ENCODE measurements at regions not wholly inside any gene's neighbourhood (a gene's known extent, or its start where the extent isn't known, plus 50 kb on each side); places are given as distances from the start of the nearest gene placed in this dataset.

- Histone ChIP-seq H3K9me3 (replicated peaks; ENCODE audit: control insufficient read depth, insufficient read depth, low read depth, low read length) (no peaks in the 10 kb centered on the region), H3K9me1 (ENCODE audit: control insufficient read depth, insufficient read depth, low read length) (no peaks in the 10 kb centered on the region), H3K36me3 (ENCODE audit: control insufficient read depth, insufficient read depth, low read length) (no peaks in the 10 kb centered on the region), H3K4me3 (no peak overlapping the region), H2AFZ (ENCODE audit: low read depth, low read length) (no peak overlapping the region), H3K79me2 (ENCODE audit: control insufficient read depth, insufficient read depth, low read length) (no peaks in the 10 kb centered on the region), H3K27me3 (ENCODE audit: control insufficient read depth in 2 of 2, insufficient read depth in 2 of 2, low read length in 2 of 2) (no peaks in the 10 kb centered on the region), H3K4me1 (replicated peaks in 1 of 2; ENCODE audit: control insufficient read depth in 2 of 2, insufficient read depth in 2 of 2, low read length in 2 of 2) (no peaks in the 10 kb centered on the region), H4K20me1 (replicated peaks; ENCODE audit: control insufficient read depth, insufficient read depth, low read length) (no peaks in the 10 kb centered on the region), H3K4me2 (ENCODE audit: insufficient read depth, low read length) (no peak overlapping the region), H3K27ac (ENCODE audit: extremely low read depth, low read depth, low read length) (no peak overlapping the region), H3K9ac (ENCODE audit: insufficient read depth in 1 of 2, low read depth in 2 of 2, low read length in 2 of 2) (no peak overlapping the region)
- intact Hi-C loops (cut with micrococcal nuclease): no loop called here
- 0% methylated on average over 1 of the region's 1 CpG for WGBS (ENCODE audit: insufficient coverage, low coverage, missing lambda C conversion rate)
- no TSS peak for BruUV-seq (replicated peaks)
- ChIA-PET CTCF (ENCODE audit: low intra/inter-chr PET ratio) (no interaction called here), POLR2A (no interaction called here)
- in situ Hi-C loops (cut with MboI): no loop called here
- FAIRE-seq: no peak
- no peak for ATAC-seq
- DNase-seq (ENCODE audit: extremely low read depth in 1 of 4, low spot score in 3 of 4): no peak
- TF ChIP-seq ZNF146 (CRISPR knock-in tag; IDR thresholded peaks at IDR 0.05; ENCODE audit: unreplicated experiment) (peak; percentile 86), SRSF7 (optimal IDR thresholded peaks at IDR 0.05; ENCODE audit: low read depth, low read length) (no peak), RBM25 (IDR thresholded peaks at IDR 0.05; ENCODE audit: low read depth, low read length, severe bottlenecking) (peak; percentile 69), TFAP4 (CRISPR knock-in tag; IDR thresholded peaks at IDR 0.05; ENCODE audit: borderline replicate concordance) (no peak), HNRNPLL (IDR thresholded peaks at IDR 0.05; ENCODE audit: low read depth, low read length, poor library complexity, severe bottlenecking) (no peak), VEZF1 (CRISPR knock-in tag; IDR thresholded peaks at IDR 0.05) (no peak)
These were observed 710.9 kb downstream of the CCSER2 start for GRCh38 chr10:85039311-85039710.

Data from K562 (cell line).